ENCODE measurements at regions not wholly inside any gene's neighbourhood (a gene's known extent, or its start where the extent isn't known, plus 50 kb on each side); places are given as distances from the start of the nearest gene placed in this dataset.

DNA sequence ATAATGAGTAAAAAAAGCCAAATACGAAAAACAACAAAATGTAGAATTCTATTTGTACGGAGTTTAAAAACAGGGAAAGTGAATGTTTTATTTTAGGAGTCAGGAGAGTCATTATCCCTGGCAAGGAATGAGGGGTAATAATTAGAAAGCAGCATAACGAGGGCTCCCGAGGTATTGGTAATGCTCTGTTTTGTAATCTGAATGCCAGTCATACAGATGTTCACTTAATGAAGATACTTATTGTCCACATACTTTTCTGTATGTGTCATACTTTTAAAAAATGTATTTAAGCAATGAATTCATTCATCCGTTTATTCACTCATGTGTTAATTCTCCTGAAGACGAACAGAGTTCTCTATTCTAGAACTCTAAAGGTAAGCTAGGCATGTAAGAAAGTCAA lies 87.8 kb upstream of the BMP2K start:
- H3K27me3 ChIP-seq (ENCODE audit: control insufficient read depth, insufficient read depth, low read length): no peaks in the 10 kb centered on the region

GRCh38 chr4:78689261-78689660 lies 86.9 kb upstream of the BMP2K start:
- Histone ChIP-seq H3K36me3 (ENCODE audit: control insufficient read depth, insufficient read depth, low read length) (no peaks in the 10 kb centered on the region), H3K4me3 (ENCODE audit: low read depth, low read length) (no peak overlapping the region), H3K27me3 (ENCODE audit: control insufficient read depth, insufficient read depth, low read length) (no peaks in the 10 kb centered on the region)
- DNase-seq (ENCODE audit: low read depth): no peak
- TF ChIP-seq, protein P1, sequence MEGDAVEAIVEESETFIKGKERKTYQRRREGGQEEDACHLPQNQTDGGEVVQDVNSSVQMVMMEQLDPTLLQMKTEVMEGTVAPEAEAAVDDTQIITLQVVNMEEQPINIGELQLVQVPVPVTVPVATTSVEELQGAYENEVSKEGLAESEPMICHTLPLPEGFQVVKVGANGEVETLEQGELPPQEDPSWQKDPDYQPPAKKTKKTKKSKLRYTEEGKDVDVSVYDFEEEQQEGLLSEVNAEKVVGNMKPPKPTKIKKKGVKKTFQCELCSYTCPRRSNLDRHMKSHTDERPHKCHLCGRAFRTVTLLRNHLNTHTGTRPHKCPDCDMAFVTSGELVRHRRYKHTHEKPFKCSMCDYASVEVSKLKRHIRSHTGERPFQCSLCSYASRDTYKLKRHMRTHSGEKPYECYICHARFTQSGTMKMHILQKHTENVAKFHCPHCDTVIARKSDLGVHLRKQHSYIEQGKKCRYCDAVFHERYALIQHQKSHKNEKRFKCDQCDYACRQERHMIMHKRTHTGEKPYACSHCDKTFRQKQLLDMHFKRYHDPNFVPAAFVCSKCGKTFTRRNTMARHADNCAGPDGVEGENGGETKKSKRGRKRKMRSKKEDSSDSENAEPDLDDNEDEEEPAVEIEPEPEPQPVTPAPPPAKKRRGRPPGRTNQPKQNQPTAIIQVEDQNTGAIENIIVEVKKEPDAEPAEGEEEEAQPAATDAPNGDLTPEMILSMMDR (IDR thresholded peaks at IDR 0.05; ENCODE audit: insufficient read depth, low read length, poor library complexity, severe bottlenecking): no peak

More for the DNA sequence above, 87.8 kb upstream of the BMP2K start:
- TF ChIP-seq, protein P1 (IDR thresholded peaks at IDR 0.05; ENCODE audit: insufficient read depth, low read length, poor library complexity, severe bottlenecking): no peak
- no peak overlapping the region for H3K4me3 ChIP-seq (ENCODE audit: low read depth, low read length)
- no peaks in the 10 kb centered on the region for H3K36me3 ChIP-seq (ENCODE audit: control insufficient read depth, insufficient read depth, low read length)
- no peak for DNase-seq (ENCODE audit: low read depth)

GRCh38 chr4:78689700-78690323 lies 86.3 kb upstream of the BMP2K start:
- H3K4me3 ChIP-seq (ENCODE audit: low read depth, low read length): no peak overlapping the region
- no peaks in the 10 kb centered on the region for H3K27me3 ChIP-seq (ENCODE audit: control insufficient read depth, insufficient read depth, low read length)
- TF ChIP-seq, protein P1 (IDR thresholded peaks at IDR 0.05; ENCODE audit: insufficient read depth, low read length, poor library complexity, severe bottlenecking): no peak
- no peak for DNase-seq (ENCODE audit: low read depth)
- H3K36me3 ChIP-seq (ENCODE audit: control insufficient read depth, insufficient read depth, low read length): no peaks in the 10 kb centered on the region

- no peak for DNase-seq (ENCODE audit: low read depth)
- no peaks in the 10 kb centered on the region for H3K36me3 ChIP-seq (ENCODE audit: control insufficient read depth, insufficient read depth, low read length)
- no peak overlapping the region for H3K4me3 ChIP-seq (ENCODE audit: low read depth, low read length)
- H3K27me3 ChIP-seq (ENCODE audit: control insufficient read depth, insufficient read depth, low read length): no peaks in the 10 kb centered on the region
- TF ChIP-seq, protein P1 (IDR thresholded peaks at IDR 0.05; ENCODE audit: insufficient read depth, low read length, poor library complexity, severe bottlenecking): no peak
Observed at GRCh38 chr4:78691334-78691754, 84.8 kb upstream of the BMP2K start.

- no peak overlapping the region for H3K4me3 ChIP-seq (ENCODE audit: low read depth, low read length)
- no peaks in the 10 kb centered on the region for H3K36me3 ChIP-seq (ENCODE audit: control insufficient read depth, insufficient read depth, low read length)
- TF ChIP-seq, protein P1 (IDR thresholded peaks at IDR 0.05; ENCODE audit: insufficient read depth, low read length, poor library complexity, severe bottlenecking): no peak
- H3K27me3 ChIP-seq (ENCODE audit: control insufficient read depth, insufficient read depth, low read length): no peaks in the 10 kb centered on the region
- DNase-seq (ENCODE audit: low read depth): no peak
Observed at GRCh38 chr4:78691971-78692821, 84.0 kb upstream of the BMP2K start.

Measured in kidney epithelial cell (primary cell).